ENCODE measurements at regions not wholly inside any gene's neighbourhood (a gene's known extent, or its start where the extent isn't known, plus 50 kb on each side); places are given as distances from the start of the nearest gene placed in this dataset.

DNA sequence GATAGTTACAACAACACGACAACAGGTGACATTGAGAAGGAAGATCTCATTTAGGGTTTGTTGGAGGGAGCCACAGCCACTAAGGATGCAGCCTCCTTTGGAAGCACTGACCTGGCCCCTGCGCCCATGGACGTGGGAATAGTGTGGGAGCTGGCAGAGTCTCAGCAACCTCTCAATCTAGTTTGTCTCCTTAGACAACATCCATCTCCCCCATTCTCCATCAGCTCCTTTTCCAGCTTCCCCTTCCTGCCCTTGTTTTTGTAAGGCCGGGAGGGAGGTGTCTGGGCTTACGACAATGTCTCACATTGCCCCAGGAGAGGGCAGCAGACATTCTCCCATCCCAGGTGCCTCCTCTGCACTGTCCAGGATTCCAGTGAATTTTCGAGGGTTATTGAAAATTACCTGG, 170.2 kb upstream of the PZP start:
- no peak overlapping the region for H3K27ac ChIP-seq
- no peak overlapping the region for H3K4me3 ChIP-seq
- no peaks in the 10 kb centered on the region for H3K4me1 ChIP-seq
- H3K9me3 ChIP-seq, result no peaks in the 10 kb centered on the region
- WGBS (ENCODE audit: missing lambda C conversion rate), result 21% methylated on average over 6 of the region's 6 CpGs
- peak; percentile 32 to 44 for DNase-seq (ENCODE audit: low read depth in 1 of 2, low spot score in 1 of 2)
- no peak for FAIRE-seq
- ATAC-seq, result peak; percentile 80 to 94
- TF ChIP-seq RAD21 (conservative IDR thresholded peaks at IDR 0.05 in 1 of 2, IDR thresholded peaks at IDR 0.05 in 1 of 2), result peak; percentile 32 to 53; a peak in 4 of 5 replicates
- TF ChIP-seq, protein P1, sequence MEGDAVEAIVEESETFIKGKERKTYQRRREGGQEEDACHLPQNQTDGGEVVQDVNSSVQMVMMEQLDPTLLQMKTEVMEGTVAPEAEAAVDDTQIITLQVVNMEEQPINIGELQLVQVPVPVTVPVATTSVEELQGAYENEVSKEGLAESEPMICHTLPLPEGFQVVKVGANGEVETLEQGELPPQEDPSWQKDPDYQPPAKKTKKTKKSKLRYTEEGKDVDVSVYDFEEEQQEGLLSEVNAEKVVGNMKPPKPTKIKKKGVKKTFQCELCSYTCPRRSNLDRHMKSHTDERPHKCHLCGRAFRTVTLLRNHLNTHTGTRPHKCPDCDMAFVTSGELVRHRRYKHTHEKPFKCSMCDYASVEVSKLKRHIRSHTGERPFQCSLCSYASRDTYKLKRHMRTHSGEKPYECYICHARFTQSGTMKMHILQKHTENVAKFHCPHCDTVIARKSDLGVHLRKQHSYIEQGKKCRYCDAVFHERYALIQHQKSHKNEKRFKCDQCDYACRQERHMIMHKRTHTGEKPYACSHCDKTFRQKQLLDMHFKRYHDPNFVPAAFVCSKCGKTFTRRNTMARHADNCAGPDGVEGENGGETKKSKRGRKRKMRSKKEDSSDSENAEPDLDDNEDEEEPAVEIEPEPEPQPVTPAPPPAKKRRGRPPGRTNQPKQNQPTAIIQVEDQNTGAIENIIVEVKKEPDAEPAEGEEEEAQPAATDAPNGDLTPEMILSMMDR (IDR thresholded peaks at IDR 0.05), result peak; percentile 22; the same call in 1 of the 3 replicates
- TF ChIP-seq CBX8 (IDR thresholded peaks at IDR 0.05), result no peak
- TF ChIP-seq BHLHE40 (IDR thresholded peaks at IDR 0.05; ENCODE audit: low read depth, low read length), result no peak
- no peak overlapping the region for H3K4me2 ChIP-seq
- POLR2A ChIA-PET, result no interaction called here
- CTCF ChIA-PET, result interaction anchor here (1.0 to 1.7 kb wide), 5 partner anchors 9 to 91 kb away, joined by 3 to 8 read pairs (median 4); no protein-coding TSS in a partner anchor

DNA sequence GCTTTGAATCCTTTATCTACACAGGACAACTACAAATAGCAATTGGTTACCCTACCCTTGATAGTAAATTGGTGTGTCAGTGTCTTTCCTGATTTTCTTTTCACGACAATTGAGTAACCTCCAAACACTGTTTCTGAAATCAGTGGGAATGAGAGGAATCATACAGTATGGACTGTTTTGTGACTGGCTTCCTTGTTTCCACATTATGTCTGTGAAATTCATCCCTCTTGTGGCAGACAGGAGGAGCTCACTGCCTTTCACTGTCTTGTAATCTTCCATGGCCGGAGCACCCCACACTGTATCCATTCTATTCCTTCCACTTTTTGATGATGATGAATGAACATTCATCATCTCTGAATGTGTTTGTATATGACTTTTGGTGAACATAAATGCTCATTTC, 164.0 kb upstream of the PZP start:
- CTCF ChIA-PET, result interaction anchor here (0.7 kb wide), 1 partner anchor 26 kb away, joined by 4 read pairs; no protein-coding TSS in a partner anchor
- POLR2A ChIA-PET, result no interaction called here
- no peak overlapping the region for H3K27ac ChIP-seq
- H3K4me2 ChIP-seq, result no peak overlapping the region
- DNase-seq (ENCODE audit: low read depth in 1 of 2, low spot score in 1 of 2) (peak in 1 of 2 experiments; percentile 30), ATAC-seq (peak; percentile 83 to 86), FAIRE-seq (no peak)
- H3K9me3 ChIP-seq, result no peaks in the 10 kb centered on the region
- 66% methylated on average over 2 of the region's 2 CpGs for WGBS (ENCODE audit: missing lambda C conversion rate)
- H3K4me3 ChIP-seq, result no peak overlapping the region
- TF ChIP-seq RNF2 (IDR thresholded peaks at IDR 0.05; ENCODE audit: borderline replicate concordance, low read depth) (no peak), RAD21 (conservative IDR thresholded peaks at IDR 0.05 in 1 of 2, IDR thresholded peaks at IDR 0.05 in 1 of 2) (0 out of 5 replicates have a peak, but pooled peaks of 1 of the 2 experiments have one; percentile 9)
- no peaks in the 10 kb centered on the region for H3K4me1 ChIP-seq

DNA sequence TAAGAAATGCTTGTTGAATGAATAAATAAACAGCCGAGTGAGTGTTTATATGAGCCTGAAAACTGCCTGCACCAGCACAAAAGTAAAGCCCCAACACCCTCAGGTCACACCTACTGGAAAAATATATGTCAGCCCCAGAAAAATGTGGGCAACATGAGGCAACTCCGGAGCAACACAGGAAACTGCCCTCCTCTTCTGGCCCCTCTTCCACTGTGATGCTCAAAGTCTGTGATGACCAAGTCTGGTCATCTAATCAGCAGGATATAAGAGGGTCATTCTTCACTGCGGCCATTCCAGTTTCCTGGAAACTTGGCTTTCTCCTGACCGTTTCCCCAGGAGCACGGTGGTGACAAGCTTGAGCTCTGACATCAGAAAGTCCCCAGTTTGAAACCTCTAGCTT, 159.6 kb upstream of the PZP start:
- H3K4me1 ChIP-seq, result 0 out of 3 replicates have a peak, but pooled peaks cover 6% of the 10 kb centered on the region
- ATAC-seq (no peak), FAIRE-seq (no peak), DNase-seq (ENCODE audit: low read depth in 1 of 2, low spot score in 1 of 2) (no peak)
- no peak overlapping the region for H3K4me2 ChIP-seq
- POLR2A ChIA-PET, result no interaction called here
- no peak overlapping the region for H3K27ac ChIP-seq
- CTCF ChIA-PET, result interaction anchor here (0.6 to 1.5 kb wide), 3 partner anchors 9 to 1718 kb away, joined by 3 to 8 read pairs (median 3); no protein-coding TSS in a partner anchor
- no peaks in the 10 kb centered on the region for H3K9me3 ChIP-seq
- H3K4me3 ChIP-seq, result no peak overlapping the region
- TF ChIP-seq PHF8 (IDR thresholded peaks at IDR 0.05; ENCODE audit: borderline replicate concordance, low read depth), result no peak
- 44% methylated on average over 5 of the region's 5 CpGs for WGBS (ENCODE audit: missing lambda C conversion rate)

DNA sequence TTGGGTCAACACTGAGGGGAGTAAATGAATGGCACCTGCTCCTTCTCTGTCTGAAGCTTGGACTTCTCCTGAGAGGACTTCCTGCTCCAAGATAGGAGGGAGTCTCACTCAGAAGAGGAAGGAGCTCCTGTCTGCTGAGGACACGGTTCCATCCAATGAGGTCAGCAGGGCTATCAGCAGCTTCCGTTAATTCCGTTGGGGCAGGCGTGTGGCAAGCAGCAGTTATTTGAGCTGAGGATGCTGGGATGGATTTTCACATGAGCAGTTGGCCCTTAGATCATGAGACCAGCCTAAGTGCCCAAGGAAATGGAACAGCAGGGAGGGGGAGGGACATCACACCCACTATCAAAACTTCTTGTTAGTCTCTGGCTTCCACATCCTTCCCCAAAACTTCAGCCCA, 159.0 kb upstream of the PZP start:
- ChIA-PET POLR2A (no interaction called here), CTCF (interaction anchor here (0.6 to 1.5 kb wide), 2 partner anchors 12 to 1718 kb away, joined by 3 to 8 read pairs; no protein-coding TSS in a partner anchor)
- 68% methylated on average over 4 of the region's 4 CpGs for WGBS (ENCODE audit: missing lambda C conversion rate)
- FAIRE-seq, result no peak
- no peak for DNase-seq (ENCODE audit: low read depth in 1 of 2, low spot score in 1 of 2)
- H3K4me1 ChIP-seq, result 0 out of 3 replicates have a peak, but pooled peaks cover 6% of the 10 kb centered on the region
- ATAC-seq, result no peak
- no peaks in the 10 kb centered on the region for H3K9me3 ChIP-seq
- H3K4me3 ChIP-seq, result no peak overlapping the region
- TF ChIP-seq CBX8 (IDR thresholded peaks at IDR 0.05), result no peak
- TF ChIP-seq, protein P1 (IDR thresholded peaks at IDR 0.05), result no peak
- no peak for TF ChIP-seq FOXS1 (CRISPR knock-in tag; IDR thresholded peaks at IDR 0.05)
- TF ChIP-seq, protein P2, sequence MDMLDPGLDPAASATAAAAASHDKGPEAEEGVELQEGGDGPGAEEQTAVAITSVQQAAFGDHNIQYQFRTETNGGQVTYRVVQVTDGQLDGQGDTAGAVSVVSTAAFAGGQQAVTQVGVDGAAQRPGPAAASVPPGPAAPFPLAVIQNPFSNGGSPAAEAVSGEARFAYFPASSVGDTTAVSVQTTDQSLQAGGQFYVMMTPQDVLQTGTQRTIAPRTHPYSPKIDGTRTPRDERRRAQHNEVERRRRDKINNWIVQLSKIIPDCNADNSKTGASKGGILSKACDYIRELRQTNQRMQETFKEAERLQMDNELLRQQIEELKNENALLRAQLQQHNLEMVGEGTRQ (IDR thresholded peaks at IDR 0.05), result no peak
- no peak for TF ChIP-seq CBX2 (IDR thresholded peaks at IDR 0.05; ENCODE audit: borderline replicate concordance, low read depth)
- no peak for TF ChIP-seq POLR2A (IDR thresholded peaks at IDR 0.05; ENCODE audit: low read length)
- TF ChIP-seq EHMT2 (IDR thresholded peaks at IDR 0.05; ENCODE audit: low read depth), result no peak
- no peak for TF ChIP-seq HOXB5 (CRISPR knock-in tag; IDR thresholded peaks at IDR 0.05)
- TF ChIP-seq SREBF2 (IDR thresholded peaks at IDR 0.05), result no peak
- TF ChIP-seq, protein P3, sequence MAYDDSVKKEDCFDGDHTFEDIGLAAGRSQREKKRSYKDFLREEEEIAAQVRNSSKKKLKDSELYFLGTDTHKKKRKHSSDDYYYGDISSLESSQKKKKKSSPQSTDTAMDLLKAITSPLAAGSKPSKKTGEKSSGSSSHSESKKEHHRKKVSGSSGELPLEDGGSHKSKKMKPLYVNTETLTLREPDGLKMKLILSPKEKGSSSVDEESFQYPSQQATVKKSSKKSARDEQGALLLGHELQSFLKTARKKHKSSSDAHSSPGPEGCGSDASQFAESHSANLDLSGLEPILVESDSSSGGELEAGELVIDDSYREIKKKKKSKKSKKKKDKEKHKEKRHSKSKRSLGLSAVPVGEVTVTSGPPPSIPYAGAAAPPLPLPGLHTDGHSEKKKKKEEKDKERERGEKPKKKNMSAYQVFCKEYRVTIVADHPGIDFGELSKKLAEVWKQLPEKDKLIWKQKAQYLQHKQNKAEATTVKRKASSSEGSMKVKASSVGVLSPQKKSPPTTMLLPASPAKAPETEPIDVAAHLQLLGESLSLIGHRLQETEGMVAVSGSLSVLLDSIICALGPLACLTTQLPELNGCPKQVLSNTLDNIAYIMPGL (CRISPR knock-in tag; IDR thresholded peaks at IDR 0.05; ENCODE audit: borderline replicate concordance), result no peak
- no peak overlapping the region for H3K4me2 ChIP-seq
- H3K27ac ChIP-seq, result no peak overlapping the region

Measured in A549 (cell line).